Spinal cord (tissue), 10 donors: ENCODE measurements at regions not wholly inside any gene's neighbourhood (a gene's known extent, or its start where the extent isn't known, plus 50 kb on each side); places are given as distances from the start of the nearest gene placed in this dataset. TPM values are rescaled to one million over a fixed set of nuclear protein-coding genes. Genes with fewer than 3 reads are reported as not detected.
A peak's percentile ranks its signal among the peaks of the same experiment; 100 is the strongest.

Experiments used
- DNase-seq, 6 donors: peaks; one replicate each; pipeline versions ENCODE4 v3.0.0 to v3.0.0-alpha.2; 2013 to 2015; ENCODE audit warnings: low spot score in 6 of 6, low read depth in 4 of 6
- H3K27ac ChIP-seq: one replicate; pipeline ENCODE4 v1.5.1; 2013; ENCODE audit warnings: low read depth, low read length, control low read depth
- H3K27me3 ChIP-seq: one replicate; pipeline ENCODE4 v1.6.1; 2013; ENCODE audit warnings: low read length; ENCODE audit not compliant: control insufficient read depth, insufficient read depth
- H3K36me3 ChIP-seq: one replicate; pipeline ENCODE4 v1.6.1; 2013; ENCODE audit warnings: low read length; ENCODE audit not compliant: control insufficient read depth, insufficient read depth
- H3K4me1 ChIP-seq: one replicate; pipeline ENCODE4 v1.6.1; 2013; ENCODE audit warnings: low read length; ENCODE audit not compliant: control insufficient read depth, insufficient read depth
- H3K4me3 ChIP-seq: one replicate; pipeline ENCODE4 v1.5.1; 2013; ENCODE audit warnings: low read depth, low read length, control low read depth
- H3K9me3 ChIP-seq: one replicate; pipeline ENCODE4 v1.6.1; 2013; ENCODE audit warnings: low read length; ENCODE audit not compliant: control insufficient read depth, insufficient read depth
- WGBS: methylation state at CpG from one replicate; pipeline ENCODE4 v1.1.5; 2013; ENCODE audit warnings: missing lambda C conversion rate; ENCODE audit not compliant: insufficient coverage; 5-methylcytosine and 5-hydroxymethylcytosine counted together
- small RNA-seq: library from RNA; depleted of rRNA; stranded (forward); fragments of <200 nt; gene quantifications from one replicate; pipeline ENCODE3, GENCODE V24; 2014; ENCODE audit warnings: low replicate concordance
- donor health status: healthy.

- no peak for DNase-seq
- no CpG with 5 or more reads among the region's 4 CpGs for WGBS
- H3K4me3 ChIP-seq = no peak overlapping the region
- H3K9me3 ChIP-seq = peaks cover 2% of the 10 kb centered on the region
- no peak overlapping the region for H3K27ac ChIP-seq
- H3K36me3 ChIP-seq = no peaks in the 10 kb centered on the region
- no peaks in the 10 kb centered on the region for H3K4me1 ChIP-seq
- H3K27me3 ChIP-seq = no peaks in the 10 kb centered on the region
These were observed 76.9 kb upstream of the DNAJC19 start for GRCh38 chr3:181066143-181067087.

DNA sequence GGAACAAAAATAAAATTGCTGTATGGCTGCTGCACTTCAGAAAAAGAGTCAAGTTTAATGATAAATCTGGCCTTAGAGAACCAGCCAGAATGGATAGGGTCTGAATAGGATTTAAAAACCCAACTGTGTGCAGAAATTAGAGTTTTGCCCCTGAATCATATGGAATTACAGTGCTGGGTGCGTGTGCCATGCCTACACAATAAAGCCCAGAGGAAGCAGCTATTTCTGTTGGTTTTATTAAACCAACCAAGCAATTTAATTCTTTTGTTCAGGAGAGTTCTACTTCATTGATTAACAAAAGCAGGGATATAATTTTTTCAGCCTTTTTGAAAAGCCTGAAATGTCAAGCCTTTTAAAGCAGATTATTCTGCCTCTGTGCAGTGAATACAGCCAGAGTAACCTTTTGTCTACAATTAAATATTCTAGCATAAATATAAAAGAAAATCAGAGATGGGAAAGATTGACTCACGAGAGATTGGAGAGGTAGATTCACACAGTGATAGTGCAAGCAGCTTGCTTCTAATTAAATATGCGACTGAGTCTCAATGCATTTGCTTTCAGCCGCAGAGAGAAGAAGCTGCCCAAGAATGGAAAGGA, 66.7 kb upstream of the DNAJC19 start:
- Histone ChIP-seq H3K27ac (no peak overlapping the region), H3K4me3 (no peak overlapping the region), H3K27me3 (no peaks in the 10 kb centered on the region), H3K36me3 (no peaks in the 10 kb centered on the region), H3K4me1 (no peaks in the 10 kb centered on the region), H3K9me3 (no peaks in the 10 kb centered on the region)
- DNase-seq = peak in 2 of 6 donors; percentile 51 to 69
- 0% methylated on average over 1 of the region's 4 CpGs for WGBS

- Histone ChIP-seq H3K4me1 (no peaks in the 10 kb centered on the region), H3K4me3 (no peak overlapping the region), H3K27ac (no peak overlapping the region), H3K27me3 (no peaks in the 10 kb centered on the region), H3K36me3 (no peaks in the 10 kb centered on the region), H3K9me3 (no peaks in the 10 kb centered on the region)
- peak in 1 of 6 donors; percentile 8 for DNase-seq
These were observed 65.0 kb upstream of the DNAJC19 start for GRCh38 chr3:181054538-181054937.

DNA sequence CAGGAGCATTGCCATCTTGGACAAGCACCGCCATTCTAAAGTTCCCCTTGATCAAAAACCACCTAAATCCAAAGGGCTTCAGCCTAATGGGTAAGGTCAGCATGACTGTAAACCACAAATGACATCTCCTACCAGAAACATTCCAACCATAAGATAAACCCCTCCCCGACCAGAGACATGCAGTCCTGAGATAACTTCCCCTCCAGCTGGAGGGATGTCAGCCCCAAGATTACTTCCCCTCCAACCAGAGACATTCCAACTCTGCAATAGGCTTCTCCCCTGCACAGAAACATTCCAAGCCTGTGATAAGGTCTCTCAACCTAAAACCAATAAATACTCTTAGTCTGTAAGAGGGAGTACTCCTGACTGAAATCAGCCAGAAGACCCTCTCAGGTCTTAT, 62.7 kb upstream of the DNAJC19 start:
- 75% methylated on average over 1 of the region's 2 CpGs for WGBS
- Histone ChIP-seq H3K9me3 (no peaks in the 10 kb centered on the region), H3K4me3 (no peak overlapping the region), H3K36me3 (no peaks in the 10 kb centered on the region), H3K4me1 (no peaks in the 10 kb centered on the region), H3K27ac (no peak overlapping the region), H3K27me3 (no peaks in the 10 kb centered on the region)
- no peak for DNase-seq

DNA sequence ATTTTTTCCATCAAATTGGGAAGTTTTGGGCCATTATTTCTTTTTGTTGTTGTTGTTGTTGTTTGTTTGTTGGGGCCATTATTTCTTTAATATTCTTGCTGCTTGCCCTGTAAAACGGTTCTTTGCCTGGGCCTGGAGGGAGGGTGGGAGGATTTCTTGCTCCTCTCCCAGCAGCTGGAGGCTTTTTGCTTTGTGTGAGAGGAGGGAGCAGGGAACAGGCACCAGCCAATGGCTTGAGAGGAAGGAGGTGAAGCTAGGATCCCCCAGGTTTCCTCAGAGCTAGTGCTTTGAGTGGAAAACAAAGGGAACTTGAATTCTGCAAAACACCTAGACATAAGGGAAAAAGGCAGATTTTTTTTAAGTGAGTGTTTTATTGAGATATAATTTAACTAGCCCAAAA, 61.2 kb upstream of the DNAJC19 start:
- no peak for DNase-seq
- WGBS = 0% methylated on average over 1 of the region's 1 CpG

GRCh38 chr3:181040030-181040429, 50.5 kb upstream of the DNAJC19 start:
- no peak overlapping the region for H3K4me3 ChIP-seq
- no peak for DNase-seq

More for the DNA sequence above, 61.2 kb upstream of the DNAJC19 start:
- Histone ChIP-seq H3K27ac (no peak overlapping the region), H3K36me3 (no peaks in the 10 kb centered on the region), H3K4me3 (no peak overlapping the region), H3K27me3 (no peaks in the 10 kb centered on the region), H3K9me3 (no peaks in the 10 kb centered on the region), H3K4me1 (no peaks in the 10 kb centered on the region)

More at GRCh38 chr3:181040030-181040429, 50.5 kb upstream of the DNAJC19 start:
- Histone ChIP-seq H3K27ac (no peak overlapping the region), H3K9me3 (peaks cover 2% of the 10 kb centered on the region), H3K27me3 (no peaks in the 10 kb centered on the region), H3K36me3 (no peaks in the 10 kb centered on the region), H3K4me1 (no peaks in the 10 kb centered on the region)

Small RNA genes lying in the stretch of these regions (small RNA-seq; reads per million reads assigned to genes)
- gene AC083904.1 (not detected), gene RNU6-4P (0.18 reads per million)
